HG02938 (cell line): ENCODE measurements at regions not wholly inside any gene's neighbourhood (a gene's known extent, or its start where the extent isn't known, plus 50 kb on each side); places are given as distances from the start of the nearest gene placed in this dataset.

ENCODE experiments used
- ATAC-seq: cut with Tn5 transposase; IDR thresholded peaks from one replicate; pipeline ENCODE4 v1.9.1; 2021; ENCODE audit warnings: mild to moderate bottlenecking, moderate library complexity; ENCODE audit not compliant: unreplicated experiment

GRCh38 chr1:25026304-25026703, 96.2 kb upstream of the RUNX3 start:
- ATAC-seq: no peak

- ATAC-seq: no peak
These were observed 94.7 kb upstream of the RUNX3 start for GRCh38 chr1:25024615-25025350.

GRCh38 chr1:25023826-25024225, 93.8 kb upstream of the RUNX3 start:
- no peak for ATAC-seq

GRCh38 chr1:25023190-25023578, 93.1 kb upstream of the RUNX3 start:
- ATAC-seq: no peak

- ATAC-seq: peak; percentile 63
These were observed 92.5 kb upstream of the RUNX3 start for GRCh38 chr1:25022361-25023189.

- no peak for ATAC-seq
These were observed 91.6 kb upstream of the RUNX3 start for GRCh38 chr1:25021591-25022215.

GRCh38 chr1:25020851-25021590, 90.9 kb upstream of the RUNX3 start:
- no peak for ATAC-seq

GRCh38 chr1:25020173-25020845, 90.2 kb upstream of the RUNX3 start:
- ATAC-seq: no peak

- ATAC-seq: no peak
These were observed 89.5 kb upstream of the RUNX3 start for GRCh38 chr1:25019337-25020172.

GRCh38 chr1:25018943-25019336, 88.9 kb upstream of the RUNX3 start:
- ATAC-seq: no peak

- ATAC-seq: no peak
These were observed 88.1 kb upstream of the RUNX3 start for GRCh38 chr1:25018110-25018735.

- no peak for ATAC-seq
These were observed 87.5 kb upstream of the RUNX3 start for GRCh38 chr1:25017436-25018109.

GRCh38 chr1:25012966-25013962, 83.2 kb upstream of the RUNX3 start:
- ATAC-seq: no peak

GRCh38 chr1:25011943-25012638, 82.0 kb upstream of the RUNX3 start:
- no peak for ATAC-seq

GRCh38 chr1:25011275-25011674, 81.2 kb upstream of the RUNX3 start:
- ATAC-seq: no peak

GRCh38 chr1:25009671-25010262, 79.7 kb upstream of the RUNX3 start:
- no peak for ATAC-seq

GRCh38 chr1:25008192-25008485, 78.1 kb upstream of the RUNX3 start:
- ATAC-seq: no peak
